ENCODE measurements at regions not wholly inside any gene's neighbourhood (a gene's known extent, or its start where the extent isn't known, plus 50 kb on each side); places are given as distances from the start of the nearest gene placed in this dataset.

- ChIA-PET POLR2A (no interaction called here), CTCF (interaction anchor here (1.0 to 2.3 kb wide), 2 partner anchors 10 to 16 kb away, joined by 3 to 9 read pairs; no protein-coding TSS in a partner anchor), SMC1A (ENCODE audit: uncharacterized antibody, unreplicated experiment) (interaction anchor here (0.9 kb wide), 1 partner anchor 15 kb away, joined by 3 read pairs; no protein-coding TSS in a partner anchor), RAD21 (ENCODE audit: unreplicated experiment) (no interaction called here)
- no peak for DNase-seq (ENCODE audit: low read depth, low spot score)
- intact Hi-C loops (cut with micrococcal nuclease; ENCODE audit: unreplicated experiment) = no loop called here
- Histone ChIP-seq H3K9ac (ENCODE audit: control insufficient read depth, insufficient read depth, low read length) (no peak overlapping the region), H3K79me2 (ENCODE audit: control insufficient read depth, insufficient read depth, low read length) (no peaks in the 10 kb centered on the region), H2AFZ (ENCODE audit: control insufficient read depth, low read depth, low read length) (no peak overlapping the region), H3K4me1 (ENCODE audit: control insufficient read depth, insufficient read depth, low read length) (no peaks in the 10 kb centered on the region), H3K9me3 (replicated peaks; ENCODE audit: control insufficient read depth, insufficient read depth, low read length) (no peaks in the 10 kb centered on the region), H3K4me2 (ENCODE audit: control insufficient read depth, insufficient read depth) (no peak overlapping the region), H3K27me3 (replicated peaks in 1 of 2; ENCODE audit: control insufficient read depth in 2 of 2, insufficient read depth in 2 of 2, low read length in 1 of 2) (no peaks in the 10 kb centered on the region), H3K27ac (ENCODE audit: control insufficient read depth, insufficient read depth) (no peak overlapping the region), H3K4me3 (no peak overlapping the region), H3K36me3 (ENCODE audit: control insufficient read depth in 2 of 2, insufficient read depth in 2 of 2, low read length in 1 of 2) (no peaks in the 10 kb centered on the region), H4K20me1 (ENCODE audit: control insufficient read depth, insufficient read depth) (no peaks in the 10 kb centered on the region)
- FAIRE-seq = no peak
- no peak for ATAC-seq
- in situ Hi-C loops (cut with MboI) = no loop called here
- TF ChIP-seq ESRRA (IDR thresholded peaks at IDR 0.05; ENCODE audit: low read length) (no peak), PML (IDR thresholded peaks at IDR 0.05; ENCODE audit: low read length) (no peak), IKZF2 (IDR thresholded peaks at IDR 0.05) (no peak), TAF1 (IDR thresholded peaks at IDR 0.05; ENCODE audit: borderline replicate concordance, low read depth, low read length) (no peak)
- WGBS (ENCODE audit: insufficient coverage, insufficient replicate concordance, low lambda C conversion rate, missing lambda C conversion rate) = 4% methylated on average over 2 of the region's 2 CpGs
- BruUV-seq (replicated peaks) = no TSS peak
Measured at GRCh38 chr5:165290535-165290934, 1785.1 kb downstream of the MAT2B start.

DNA sequence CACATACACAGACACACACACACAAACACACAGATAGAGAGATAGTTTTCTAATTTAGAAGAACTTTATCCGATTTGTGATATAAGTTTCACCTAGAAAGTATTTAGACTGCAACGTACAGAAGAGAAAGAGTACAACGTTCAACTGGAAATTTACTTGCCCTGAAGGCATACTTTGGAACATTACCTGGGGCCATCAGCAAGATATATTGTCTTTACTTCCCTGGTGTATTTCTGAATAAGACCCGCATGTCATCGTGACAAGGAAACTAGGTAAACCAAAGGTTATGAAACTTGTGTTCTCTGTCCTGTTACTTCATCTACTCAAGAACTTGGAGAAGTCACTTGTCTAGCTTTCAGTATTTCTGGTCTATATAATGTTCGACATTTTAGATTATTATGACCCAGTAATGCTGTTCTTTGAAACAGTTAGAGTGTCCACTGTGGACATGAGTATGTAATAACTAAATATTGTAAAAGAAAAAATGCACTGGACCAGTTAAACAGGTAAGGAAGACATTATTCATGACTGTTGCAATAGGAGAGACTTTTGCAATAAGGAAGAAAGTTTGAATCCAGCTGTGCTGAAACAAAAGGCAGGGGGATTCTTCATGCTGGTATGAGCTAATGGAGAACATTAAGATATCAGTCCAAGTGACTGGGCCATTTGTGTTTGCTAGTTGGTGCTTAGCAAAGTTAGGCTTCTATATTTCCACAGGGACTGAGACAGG is 1791.1 kb downstream of the MAT2B start:
- in situ Hi-C loops (cut with MboI) = no loop called here
- no peak for DNase-seq (ENCODE audit: low read depth, low spot score)
- SMC1A ChIA-PET (ENCODE audit: uncharacterized antibody, unreplicated experiment) = interaction anchor here (1.2 kb wide), 1 partner anchor 35 kb away, joined by 3 read pairs; no protein-coding TSS in a partner anchor
- POLR2A ChIA-PET = no interaction called here
- Histone ChIP-seq H3K4me3 (no peak overlapping the region), H3K9ac (ENCODE audit: control insufficient read depth, insufficient read depth, low read length) (no peak overlapping the region), H2AFZ (ENCODE audit: control insufficient read depth, low read depth, low read length) (no peak overlapping the region), H3K79me2 (ENCODE audit: control insufficient read depth, insufficient read depth, low read length) (no peaks in the 10 kb centered on the region), H3K9me3 (replicated peaks; ENCODE audit: control insufficient read depth, insufficient read depth, low read length) (no peaks in the 10 kb centered on the region), H4K20me1 (ENCODE audit: control insufficient read depth, insufficient read depth) (no peaks in the 10 kb centered on the region), H3K4me1 (ENCODE audit: control insufficient read depth, insufficient read depth, low read length) (no peaks in the 10 kb centered on the region), H3K27ac (ENCODE audit: control insufficient read depth, insufficient read depth) (no peak overlapping the region), H3K27me3 (replicated peaks in 1 of 2; ENCODE audit: control insufficient read depth in 2 of 2, insufficient read depth in 2 of 2, low read length in 1 of 2) (no peaks in the 10 kb centered on the region), H3K36me3 (ENCODE audit: control insufficient read depth in 2 of 2, insufficient read depth in 2 of 2, low read length in 1 of 2) (no peaks in the 10 kb centered on the region), H3K4me2 (ENCODE audit: control insufficient read depth, insufficient read depth) (no peak overlapping the region)
- BruUV-seq (replicated peaks) = no TSS peak
- CTCF ChIA-PET = no interaction called here
- FAIRE-seq = no peak
- RAD21 ChIA-PET (ENCODE audit: unreplicated experiment) = no interaction called here
- intact Hi-C loops (cut with micrococcal nuclease; ENCODE audit: unreplicated experiment) = no loop called here
- ATAC-seq = no peak
- 23% methylated on average over 6 of the region's 6 CpGs for whole genome bisulfite sequencing (ENCODE audit: insufficient coverage, insufficient replicate concordance, low lambda C conversion rate, missing lambda C conversion rate)
- no peak for TF ChIP-seq ZBED1 (IDR thresholded peaks at IDR 0.05; ENCODE audit: borderline replicate concordance)
- TF ChIP-seq EED (IDR thresholded peaks at IDR 0.05; ENCODE audit: low read depth) = no peak
- TF ChIP-seq BACH1 (IDR thresholded peaks at IDR 0.05; ENCODE audit: borderline replicate concordance) = no peak
- TF ChIP-seq NBN (IDR thresholded peaks at IDR 0.05) = no peak
- TF ChIP-seq ZNF687 (IDR thresholded peaks at IDR 0.05) = no peak
- no peak for TF ChIP-seq CEBPZ (IDR thresholded peaks at IDR 0.05; ENCODE audit: low read depth, low read length)
- no peak for TF ChIP-seq TAF1 (IDR thresholded peaks at IDR 0.05; ENCODE audit: borderline replicate concordance, low read depth, low read length)
- no peak for TF ChIP-seq HDGF (IDR thresholded peaks at IDR 0.05)

Data from GM12878 (cell line).